ENCODE measurements at regions not wholly inside any gene's neighbourhood (a gene's known extent, or its start where the extent isn't known, plus 50 kb on each side); places are given as distances from the start of the nearest gene placed in this dataset.

- DNase-seq = no peak
Observed at GRCh38 chr9:8262625-8263622, 463.3 kb upstream of the DMAC1 start.

DNA sequence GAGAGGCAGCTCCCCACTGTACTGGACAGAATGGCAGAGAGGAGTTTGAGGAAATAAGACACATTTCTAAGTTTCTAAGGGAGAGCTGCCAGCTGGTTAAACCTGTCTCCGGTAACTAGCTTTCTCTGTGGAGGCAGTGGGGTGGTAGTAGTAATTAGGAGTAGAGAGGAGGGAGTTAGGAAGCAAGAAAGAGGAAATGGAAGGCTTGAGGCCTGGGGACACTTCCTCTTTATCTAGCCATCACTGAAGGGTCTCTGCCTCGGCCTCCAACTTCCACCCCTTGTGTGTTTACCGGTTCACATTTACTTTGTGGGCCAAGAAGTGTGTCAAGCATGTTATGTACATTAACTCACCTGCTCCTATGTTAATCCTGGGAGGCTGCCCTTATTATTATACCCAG, 462.2 kb upstream of the DMAC1 start:
- no peak for DNase-seq

GRCh38 chr9:8259028-8259427, 459.4 kb upstream of the DMAC1 start:
- no peak for DNase-seq

DNA sequence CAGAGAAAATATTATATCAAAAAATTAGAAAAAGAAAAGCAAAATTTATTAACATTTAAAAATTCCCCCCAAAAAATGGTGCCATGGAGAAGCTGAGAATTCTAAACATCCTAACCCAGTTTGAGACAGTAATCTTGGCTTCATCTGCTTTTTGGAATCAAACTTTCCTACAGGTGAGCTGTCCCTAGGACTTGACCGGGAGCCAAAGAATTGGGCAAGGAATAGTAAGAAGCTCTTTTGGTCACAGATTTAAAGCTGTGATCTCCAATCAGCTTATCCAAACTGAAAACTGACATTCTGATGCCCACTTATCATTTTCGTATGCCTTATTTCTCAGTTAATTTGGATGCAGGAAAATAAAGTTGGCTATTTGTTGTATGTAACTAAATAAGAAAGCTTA, 457.3 kb upstream of the DMAC1 start:
- no peak for DNase-seq

- no peak for DNase-seq
Observed at GRCh38 chr9:8255850-8256249, 456.3 kb upstream of the DMAC1 start.

GRCh38 chr9:8254541-8254940, 455.0 kb upstream of the DMAC1 start:
- no peak for DNase-seq

DNA sequence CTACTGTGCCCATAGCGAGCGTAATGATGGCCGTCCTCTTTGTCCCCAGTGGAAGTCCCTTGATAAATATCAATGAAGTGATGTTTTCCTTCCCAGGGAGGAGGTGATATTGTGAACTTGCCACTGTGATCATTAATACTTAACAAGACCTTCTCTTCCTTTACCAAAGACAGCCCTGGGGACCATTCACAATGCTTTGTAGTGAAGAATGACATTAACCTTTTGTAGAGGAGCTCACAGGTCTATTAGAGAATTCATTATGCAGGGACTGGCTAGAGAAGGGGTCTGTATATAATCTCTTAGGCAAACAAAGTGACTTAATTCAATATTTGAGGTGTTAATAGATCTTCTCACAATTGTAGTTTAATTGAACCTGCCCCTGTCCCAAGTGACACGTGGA, 452.9 kb upstream of the DMAC1 start:
- DNase-seq = no peak

GRCh38 chr9:8251566-8251965, 452.0 kb upstream of the DMAC1 start:
- no peak for DNase-seq

- DNase-seq = no peak
Observed at GRCh38 chr9:8244505-8245092, 445.0 kb upstream of the DMAC1 start.

DNA sequence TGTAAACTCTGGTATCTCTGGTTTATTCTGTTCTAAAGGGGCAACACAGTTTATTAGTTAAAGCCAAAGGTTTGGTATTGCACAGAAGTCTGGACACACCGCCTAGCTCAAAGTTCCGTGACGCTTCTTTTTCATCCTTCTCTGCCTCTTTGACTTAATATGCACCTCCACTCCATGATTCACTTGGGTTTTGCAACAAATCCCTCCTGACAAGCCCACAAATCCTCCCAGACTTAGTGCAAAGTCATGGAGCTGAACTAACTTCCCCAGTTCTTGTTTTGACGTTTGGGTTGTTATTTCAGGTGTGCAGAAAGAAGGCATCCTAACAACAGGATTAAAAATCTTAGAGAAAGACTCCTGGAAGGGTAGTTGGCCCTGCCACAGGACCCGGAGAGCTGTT, 441.6 kb upstream of the DMAC1 start:
- no peak for DNase-seq

- DNase-seq = no peak
Observed at GRCh38 chr9:8237096-8237495, 437.5 kb upstream of the DMAC1 start.

GRCh38 chr9:8235489-8235888, 435.9 kb upstream of the DMAC1 start:
- no peak for DNase-seq

GRCh38 chr9:8234316-8234715, 434.7 kb upstream of the DMAC1 start:
- no peak for DNase-seq

GRCh38 chr9:8232726-8233125, 433.1 kb upstream of the DMAC1 start:
- DNase-seq = no peak

DNA sequence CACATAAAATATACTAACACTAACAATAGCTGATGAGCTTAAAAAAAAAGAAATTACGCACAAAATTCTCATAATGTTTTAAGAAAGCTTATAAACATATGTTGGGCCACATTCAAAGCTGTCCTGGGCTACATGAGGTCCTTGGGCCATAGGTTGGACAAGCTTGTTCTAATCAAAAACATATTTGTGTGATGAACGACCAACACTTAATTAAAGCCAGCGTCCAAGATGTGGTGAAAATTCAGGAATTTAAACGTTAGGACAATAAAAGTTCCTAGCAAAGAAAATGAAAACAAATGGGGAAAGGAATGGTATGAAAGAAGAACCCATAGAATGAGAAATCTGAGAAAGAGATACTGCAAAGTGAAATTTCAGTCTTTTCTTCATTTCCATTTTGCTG, 429.6 kb upstream of the DMAC1 start:
- no peak for DNase-seq

GRCh38 chr9:8224381-8224801, 424.8 kb upstream of the DMAC1 start:
- no peak for DNase-seq

DNA sequence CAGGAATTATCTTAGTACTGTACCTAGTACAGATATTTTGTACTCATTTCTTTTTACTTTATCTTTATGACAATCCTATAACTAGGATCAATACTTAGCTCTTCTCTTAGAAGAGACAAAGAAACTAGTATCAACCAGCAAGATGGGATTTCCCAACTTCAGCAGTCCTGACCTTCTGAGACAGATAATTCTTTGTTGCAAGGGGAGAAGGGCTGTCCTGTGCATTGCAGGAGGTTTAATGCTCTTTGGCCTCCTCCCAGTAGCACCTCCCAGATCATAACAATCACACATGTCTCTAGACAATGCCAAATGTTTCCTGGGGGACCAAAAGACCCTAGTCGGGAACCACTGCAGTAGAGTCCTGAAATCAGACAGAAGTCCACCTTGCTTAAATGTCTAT, 424.3 kb upstream of the DMAC1 start:
- DNase-seq = no peak

DNA sequence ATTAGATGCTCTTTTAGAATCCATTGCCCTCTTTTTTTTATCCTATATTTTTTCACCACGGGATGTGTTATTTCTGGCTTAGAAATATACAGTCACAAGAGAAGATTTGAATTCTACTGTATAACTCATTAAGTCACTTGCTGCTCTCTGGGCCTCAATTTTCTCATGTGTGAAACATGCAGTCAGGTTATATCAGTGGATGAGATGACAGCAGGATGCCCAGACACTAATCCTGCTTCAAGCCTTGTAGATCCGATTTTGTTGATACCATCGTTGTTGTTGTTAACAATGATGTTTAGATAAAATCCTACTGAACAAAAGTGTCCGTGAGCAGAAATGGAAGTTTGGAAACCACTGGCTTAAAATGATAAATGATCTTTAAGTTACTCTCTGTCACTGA, 421.9 kb upstream of the DMAC1 start:
- no peak for DNase-seq

- DNase-seq = no peak
Observed at GRCh38 chr9:8208465-8208864, 408.9 kb upstream of the DMAC1 start.

- no peak for DNase-seq
Observed at GRCh38 chr9:8207596-8207995, 408.0 kb upstream of the DMAC1 start.

DNA sequence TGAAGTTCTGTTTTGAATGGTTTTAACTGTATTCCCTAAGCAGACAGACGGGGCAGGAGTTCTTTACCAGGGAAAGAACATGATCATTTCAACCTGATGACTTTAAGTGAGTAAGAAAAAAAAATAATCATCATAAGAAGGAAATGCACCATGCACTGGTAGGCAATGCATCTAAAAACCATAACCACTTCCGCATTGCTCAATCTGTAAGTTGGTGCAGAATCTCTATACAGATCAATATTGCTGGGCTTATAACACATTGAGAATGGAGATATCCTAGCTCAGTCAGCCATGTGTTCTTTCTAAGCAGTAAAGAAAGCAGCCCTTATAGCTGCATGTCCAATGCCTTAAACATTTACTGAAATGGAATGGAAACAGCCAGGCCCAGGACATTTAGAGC, 407.1 kb upstream of the DMAC1 start:
- peak in 1 of 5 donors; percentile 14 for DNase-seq

DNA sequence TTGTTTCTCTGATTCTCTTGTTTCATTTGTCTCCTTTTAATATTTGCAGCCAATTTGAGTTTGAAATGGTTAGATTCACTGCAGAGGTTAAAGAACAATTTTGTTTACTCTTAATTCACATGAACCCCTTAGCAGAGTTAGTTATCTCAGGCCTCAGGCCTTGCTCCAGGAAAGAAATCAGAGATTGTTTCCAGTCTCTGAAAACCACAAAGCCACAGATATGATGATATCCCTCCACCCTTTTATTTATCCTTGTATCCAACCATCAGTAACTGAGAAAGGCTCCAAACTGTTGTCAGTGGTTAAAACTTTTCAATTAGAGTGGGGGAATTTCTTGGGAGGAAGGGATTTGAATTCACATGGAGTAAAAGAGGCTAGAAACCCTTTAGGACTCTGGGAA, 406.0 kb upstream of the DMAC1 start:
- DNase-seq = no peak

DNA sequence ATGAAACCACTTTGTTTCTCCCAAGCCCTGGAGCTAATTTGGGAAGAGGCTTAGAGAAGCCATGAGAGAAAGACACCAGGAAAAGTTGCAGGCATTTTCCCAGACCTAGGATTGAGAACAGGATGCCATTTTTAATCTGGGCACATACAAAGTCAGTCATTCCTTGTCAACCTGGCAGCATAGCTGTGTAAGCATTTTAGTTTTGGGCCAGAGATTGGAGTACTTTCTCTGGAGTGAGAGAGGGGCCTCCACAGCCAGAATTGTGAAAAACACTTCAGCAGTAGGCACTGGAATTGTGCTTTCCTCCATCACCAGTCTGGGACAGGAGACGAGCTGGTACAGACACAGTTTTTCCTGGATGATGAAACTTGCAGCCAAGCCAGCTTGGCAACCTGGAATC, 390.3 kb upstream of the DMAC1 start:
- no peak for DNase-seq

GRCh38 chr9:8188723-8189407, 389.3 kb upstream of the DMAC1 start:
- DNase-seq = peak in 1 of 5 donors; percentile 57
